ENCODE measurements at regions not wholly inside any gene's neighbourhood (a gene's known extent, or its start where the extent isn't known, plus 50 kb on each side); places are given as distances from the start of the nearest gene placed in this dataset.

- TF ChIP-seq CTCF (conservative IDR thresholded peaks at IDR 0.05; ENCODE audit: low read depth, low read length) (no peak), EZH2phosphoT487 (IDR thresholded peaks at IDR 0.05; ENCODE audit: borderline replicate concordance, low read length) (no peak), EZH2 (IDR thresholded peaks at IDR 0.05; ENCODE audit: low read length, unreplicated experiment) (no peak)
Measured at GRCh38 chr6:127031511-127031910, 87.0 kb upstream of the RSPO3 start.
